SK-N-SH (cell line): ENCODE measurements at regions not wholly inside any gene's neighbourhood (a gene's known extent, or its start where the extent isn't known, plus 50 kb on each side); places are given as distances from the start of the nearest gene placed in this dataset.

Experiments
- CTCF ChIA-PET: fragments of 300-600, 350-600 bp; formaldehyde crosslinking; extraction: SDS; loops from one replicate; lab custom pipeline; 2021; lab: Yijun Ruan, JAX
- POLR2A ChIA-PET: fragments of 350-600 bp; sonication (Branson Sonifier 250); formaldehyde crosslinking; extraction: SDS; loops from one replicate; lab custom pipeline; 2020; ENCODE audit warnings: antibody characterized with exemption, inconsistent platforms; lab: Yijun Ruan, JAX
- DNase-seq: peaks from one replicate; pipeline ENCODE4 v3.0.0; 2012
- H2AFZ ChIP-seq: fragments of 200-600 bp; sonication (generic); 2 replicates; pipeline ENCODE4 v1.8.1; 2016; ENCODE audit warnings: antibody characterized with exemption, mild to moderate bottlenecking, low read depth
- H3F3A ChIP-seq: fragments of 200-600 bp; sonication (generic); replicated peaks from 2 replicates; pipeline ENCODE3; 2016; ENCODE audit warnings: antibody characterized with exemption, mild to moderate bottlenecking; ENCODE audit not compliant: insufficient read depth
- H3K27ac ChIP-seq, 2 experiments: fragments of 200-500 bp in 1 of 2; fragments of 200-600 bp in 1 of 2; sonication (Bioruptor generic) in 1 of 2; sonication (generic), shearing (Covaris generic) in 1 of 2; 2 replicates each; pipeline versions ENCODE4 v1.5.1 to v1.6.1; 2014 to 2016; ENCODE audit warnings: low read depth in 2 of 2, inconsistent platforms in 1 of 2, low read length in 1 of 2, mild to moderate bottlenecking in 1 of 2, mixed read lengths in 1 of 2
- H3K27me3 ChIP-seq: fragments of 200-600 bp; sonication (generic), shearing (Covaris generic); 2 replicates; pipeline ENCODE4 v1.6.1; 2016; ENCODE audit warnings: mixed run types; ENCODE audit not compliant: insufficient read depth
- H3K36me3 ChIP-seq, 2 experiments: fragments of 200-500 bp in 1 of 2; fragments of 200-600 bp in 1 of 2; sonication (Bioruptor generic) in 1 of 2; sonication (generic) in 1 of 2; replicated peaks in 1 of 2; 2 replicates each; pipeline versions ENCODE3 to v1.5.1; 2014 to 2016; ENCODE audit warnings: low read length in 1 of 2, mild to moderate bottlenecking in 1 of 2; ENCODE audit not compliant: insufficient read depth in 2 of 2, control insufficient read depth in 1 of 2
- H3K4me1 ChIP-seq, 2 experiments: fragments of 200-500 bp in 1 of 2; fragments of 200-600 bp in 1 of 2; sonication (Bioruptor generic) in 1 of 2; sonication (generic), shearing (Covaris generic) in 1 of 2; 2 replicates each; pipeline versions ENCODE4 v1.5.1 to v1.6.1; 2014 to 2016; ENCODE audit warnings: low read depth in 1 of 2, low read length in 1 of 2, mixed run types in 1 of 2; ENCODE audit not compliant: insufficient read depth in 2 of 2, control insufficient read depth in 1 of 2
- H3K4me2 ChIP-seq: fragments of 200-600 bp; sonication (generic), shearing (Covaris generic); 2 replicates; pipeline ENCODE4 v1.6.1; 2017; ENCODE audit warnings: mixed run types
- H3K4me3 ChIP-seq, 2 experiments: fragments of 200-500 bp in 1 of 2; fragments of 200-600 bp in 1 of 2; sonication (Bioruptor generic) in 1 of 2; sonication (generic), shearing (Covaris generic) in 1 of 2; 2 replicates each; pipeline versions ENCODE4 v1.5.1 to v1.8.1; 2014 to 2016; ENCODE audit warnings: low read depth in 2 of 2, inconsistent platforms in 1 of 2, low read length in 1 of 2, mild to moderate bottlenecking in 1 of 2, mixed read lengths in 1 of 2, moderate library complexity in 1 of 2
- H3K79me2 ChIP-seq: fragments of 200-600 bp; sonication (generic); 2 replicates; pipeline ENCODE4 v1.8.1; 2017; ENCODE audit warnings: mild to moderate bottlenecking; ENCODE audit not compliant: insufficient read depth
- H3K9ac ChIP-seq: fragments of 200-600 bp; sonication (generic); 2 replicates; pipeline ENCODE4 v1.6.1; 2017; ENCODE audit warnings: mixed run types
- H3K9me2 ChIP-seq: fragments of 200-600 bp; sonication (generic); 2 replicates; pipeline ENCODE4 v1.6.1; 2017; ENCODE audit warnings: mixed run types
- H3K9me3 ChIP-seq: fragments of 200-600 bp; sonication (generic); 2 replicates; pipeline ENCODE4 v1.6.1; 2017; ENCODE audit warnings: mixed run types, mild to moderate bottlenecking, moderate library complexity
- H4K20me1 ChIP-seq: fragments of 200-600 bp; sonication (generic); 2 replicates; pipeline ENCODE4 v1.6.1; 2017; ENCODE audit warnings: mild to moderate bottlenecking, mixed run types; ENCODE audit not compliant: insufficient read depth
- CTCF ChIP-seq: fragments of 200-600 bp; sonication (generic); IDR thresholded peaks from 2 replicates; pipeline ENCODE4 v1.6.1; 2017; ENCODE audit warnings: antibody characterized with exemption, mild to moderate bottlenecking, moderate library complexity
- EZH2phosphoT487 ChIP-seq: fragments of 200-600 bp; sonication (generic); IDR thresholded peaks from 2 replicates; pipeline ENCODE4 v1.6.1; 2017; ENCODE audit warnings: low read depth, mixed run types, mild to moderate bottlenecking, antibody characterized with exemption, moderate library complexity, borderline replicate concordance
- MEF2A ChIP-seq: IDR thresholded peaks from 2 replicates; pipeline ENCODE4 v1.4.0; 2012; ENCODE audit warnings: low read depth, borderline replicate concordance
- NRF1 ChIP-seq: IDR thresholded peaks from 2 replicates; pipeline ENCODE4 v1.6.1; 2012; ENCODE audit warnings: low read depth, mild to moderate bottlenecking, low read length
- RCOR1 ChIP-seq: fragments of 150-350 bp; IDR thresholded peaks from 2 replicates; pipeline ENCODE4 v1.6.1; 2017; ENCODE audit warnings: antibody characterized with exemption, low read length
- REST ChIP-seq: IDR thresholded peaks from 2 replicates; pipeline ENCODE4 v1.6.1; 2012; ENCODE audit warnings: mild to moderate bottlenecking, low read depth, low read length, moderate library complexity
- SMC3 ChIP-seq: IDR thresholded peaks from 2 replicates; pipeline ENCODE4 v1.6.1; 2012; ENCODE audit warnings: low read depth, low read length, improper control_type of control experiment
- TAF1 ChIP-seq: IDR thresholded peaks from 2 replicates; pipeline ENCODE4 v1.6.1; 2012; ENCODE audit warnings: low read depth, mild to moderate bottlenecking, low read length, moderate library complexity, borderline replicate concordance
- TEAD4 ChIP-seq: IDR thresholded peaks from 2 replicates; pipeline ENCODE4 v1.4.0; 2012; ENCODE audit warnings: mild to moderate bottlenecking, borderline replicate concordance; ENCODE audit not compliant: insufficient read depth
- USF1 ChIP-seq: IDR thresholded peaks from 2 replicates; pipeline ENCODE4 v1.4.0; 2012; ENCODE audit warnings: low read depth, borderline replicate concordance
- USF2 ChIP-seq: fragments of 150-350 bp; IDR thresholded peaks from 2 replicates; pipeline ENCODE4 v1.6.1; 2017; ENCODE audit warnings: antibody characterized with exemption, low read length, low read depth, borderline replicate concordance
- YY1 ChIP-seq: IDR thresholded peaks from 2 replicates; pipeline ENCODE4 v1.4.0; 2012; ENCODE audit warnings: low read depth, mild to moderate bottlenecking
- WGBS: methylation state at CpG from one replicate; pipeline ENCODE4 v1.1.6; 2017; ENCODE audit warnings: low lambda C conversion rate; 5-methylcytosine and 5-hydroxymethylcytosine counted together

- Histone ChIP-seq H3F3A (peaks cover 10% of the 10 kb centered on the region), H3K9me2 (no peaks in the 10 kb centered on the region), H3K36me3 (no peaks in the 10 kb centered on the region), H3K9me3 (no peaks in the 10 kb centered on the region), H3K9ac (no peak overlapping the region), H3K79me2 (no peaks in the 10 kb centered on the region), H2AFZ (no peak overlapping the region), H3K4me3 (no peak overlapping the region), H3K4me1 (peaks cover 0 to 11% of the 10 kb centered on the region in 2 experiments; a peak in 2 of 4 replicates), H3K27ac (no peak overlapping the region), H3K4me2 (no peak overlapping the region), H4K20me1 (no peaks in the 10 kb centered on the region), H3K27me3 (no peaks in the 10 kb centered on the region; the same call in 1 of the 2 replicates)
- no peak for DNase-seq
- TF ChIP-seq TEAD4 (no peak), NRF1 (no peak), EZH2phosphoT487 (no peak), USF2 (no peak), YY1 (no peak), RCOR1 (no peak), USF1 (no peak), REST (no peak), SMC3 (no peak), TAF1 (no peak), MEF2A (no peak), CTCF (no peak)
- 13% methylated on average over 2 of the region's 3 CpGs for WGBS
- POLR2A ChIA-PET = no interaction called here
- CTCF ChIA-PET = no interaction called here
Observed at GRCh38 chr3:99468918-99469317, 169.5 kb upstream of the COL8A1 start.
